DMS114 treated with DMSO at 0.1 percent for 48 hours (cell line): ENCODE measurements at regions not wholly inside any gene's neighbourhood (a gene's known extent, or its start where the extent isn't known, plus 50 kb on each side); places are given as distances from the start of the nearest gene placed in this dataset.

Experiments used
- DNase-seq: peaks from one replicate; lab custom pipeline; 2025; ENCODE audit not compliant: unreplicated experiment; lab: John Stamatoyannopoulos, UW

- DNase-seq, result no peak
Observed at GRCh38 chr3:107904536-107905066, 186.2 kb downstream of the CD47 start.

GRCh38 chr3:107899990-107900651, 190.7 kb downstream of the CD47 start:
- DNase-seq, result no peak

- no peak for DNase-seq
Observed at GRCh38 chr3:107897471-107898061, 193.3 kb downstream of the CD47 start.

- no peak for DNase-seq
Observed at GRCh38 chr3:107894998-107895397, 195.8 kb downstream of the CD47 start.

GRCh38 chr3:107892955-107893624, 197.7 kb downstream of the CD47 start:
- DNase-seq, result no peak

GRCh38 chr3:107884719-107885460, 205.9 kb downstream of the CD47 start:
- no peak for DNase-seq

- DNase-seq, result no peak
Observed at GRCh38 chr3:107884028-107884427, 206.8 kb downstream of the CD47 start.

- no peak for DNase-seq
Observed at GRCh38 chr3:107882881-107883280, 207.9 kb downstream of the CD47 start.

- DNase-seq, result no peak
Observed at GRCh38 chr3:107882261-107882660, 208.6 kb downstream of the CD47 start.

GRCh38 chr3:107881509-107881908, 209.3 kb downstream of the CD47 start:
- DNase-seq, result no peak

GRCh38 chr3:107880702-107881101, 210.1 kb downstream of the CD47 start:
- no peak for DNase-seq

GRCh38 chr3:107877936-107878335, 212.9 kb downstream of the CD47 start:
- no peak for DNase-seq

- no peak for DNase-seq
Observed at GRCh38 chr3:107870943-107871638, 219.7 kb downstream of the CD47 start.

GRCh38 chr3:107870096-107870495, 220.7 kb downstream of the CD47 start:
- DNase-seq, result no peak

- DNase-seq, result no peak
Observed at GRCh38 chr3:107868449-107868848, 222.4 kb downstream of the CD47 start.

GRCh38 chr3:107861904-107862303, 228.9 kb downstream of the CD47 start:
- DNase-seq, result no peak

GRCh38 chr3:107861422-107861821, 229.4 kb downstream of the CD47 start:
- DNase-seq, result no peak
